Calu3 (cell line): ENCODE measurements at regions not wholly inside any gene's neighbourhood (a gene's known extent, or its start where the extent isn't known, plus 50 kb on each side); places are given as distances from the start of the nearest gene placed in this dataset.

Source experiments
- BruUV-seq: library from RNA; stranded (reverse); fragments of 400-500 nt; replicated peaks from 2 replicates; lab custom pipeline; 2021; lab: Mats Ljungman, UMichigan
- CTCF ChIA-PET: fragments of 300-600 bp; sonication (Branson Sonifier 250); formaldehyde crosslinking; loops from one replicate; lab custom pipeline; 2022; ENCODE audit warnings: antibody characterized with exemption; lab: Charles Lee
- DNase-seq: peaks from one replicate; pipeline ENCODE4 v3.0.0; 2022
- H3K27ac Mint-ChIP-seq: one replicate; pipeline ENCODE4 v1.8.0; 2022; ENCODE audit warnings: mixed read lengths; ENCODE audit not compliant: unreplicated experiment
- H3K27me3 Mint-ChIP-seq: one replicate; pipeline ENCODE4 v1.8.0; 2022; ENCODE audit warnings: mixed read lengths; ENCODE audit not compliant: unreplicated experiment
- H3K36me3 Mint-ChIP-seq: one replicate; pipeline ENCODE4 v1.8.0; 2022; ENCODE audit warnings: mild to moderate bottlenecking, moderate library complexity, mixed read lengths; ENCODE audit not compliant: insufficient read depth, unreplicated experiment
- H3K4me1 Mint-ChIP-seq: one replicate; pipeline ENCODE4 v1.8.0; 2022; ENCODE audit warnings: mild to moderate bottlenecking, low read depth, mixed read lengths; ENCODE audit not compliant: unreplicated experiment
- H3K4me3 Mint-ChIP-seq: one replicate; pipeline ENCODE4 v1.8.0; 2022; ENCODE audit warnings: mild to moderate bottlenecking, low read depth, moderate library complexity, mixed read lengths; ENCODE audit not compliant: unreplicated experiment
- H3K9me3 Mint-ChIP-seq: one replicate; pipeline ENCODE4 v1.8.0; 2022; ENCODE audit warnings: low read depth, mixed read lengths; ENCODE audit not compliant: unreplicated experiment
- CTCF ChIP-seq: fragments of 200-600 bp; IDR thresholded peaks from one replicate; pipeline ENCODE4 v1.8.0; 2022; ENCODE audit warnings: antibody characterized with exemption; ENCODE audit not compliant: unreplicated experiment
- intact Hi-C: fragments of 100-400 bp; cut with micrococcal nuclease; formaldehyde crosslinking; loops from one replicate; pipeline ENCODE4 v1.10.0; 2022; ENCODE audit not compliant: unreplicated experiment

GRCh38 chr3:72203105-72203504 lies 418.2 kb upstream of the PROK2 start:
- CTCF ChIA-PET, result no interaction called here

GRCh38 chr3:72200332-72200731 lies 415.4 kb upstream of the PROK2 start:
- Mint-ChIP-seq H3K27me3 (peaks cover 74% of the 10 kb centered on the region), H3K4me1 (no peaks in the 10 kb centered on the region), H3K27ac (no peak overlapping the region), H3K4me3 (no peak overlapping the region), H3K9me3 (no peaks in the 10 kb centered on the region), H3K36me3 (no peaks in the 10 kb centered on the region)
- BruUV-seq, result no TSS peak
- intact Hi-C loops, result no loop called here
- TF ChIP-seq CTCF, result no peak
- CTCF ChIA-PET, result no interaction called here
- no peak for DNase-seq

More at GRCh38 chr3:72203105-72203504, 418.2 kb upstream of the PROK2 start:
- H3K36me3 Mint-ChIP-seq, result no peaks in the 10 kb centered on the region
- no peak overlapping the region for H3K4me3 Mint-ChIP-seq
- TF ChIP-seq CTCF, result no peak
- no TSS peak for BruUV-seq
- intact Hi-C loops, result no loop called here
- DNase-seq, result no peak
- no peaks in the 10 kb centered on the region for H3K9me3 Mint-ChIP-seq
- no peaks in the 10 kb centered on the region for H3K4me1 Mint-ChIP-seq
- H3K27ac Mint-ChIP-seq, result no peak overlapping the region
- peaks cover 74% of the 10 kb centered on the region for H3K27me3 Mint-ChIP-seq

- BruUV-seq, result no TSS peak
- CTCF ChIA-PET, result no interaction called here
- Mint-ChIP-seq H3K36me3 (no peaks in the 10 kb centered on the region), H3K27ac (no peak overlapping the region), H3K4me1 (no peaks in the 10 kb centered on the region), H3K27me3 (peaks cover 68% of the 10 kb centered on the region), H3K9me3 (no peaks in the 10 kb centered on the region), H3K4me3 (no peak overlapping the region)
- intact Hi-C loops, result no loop called here
- no peak for DNase-seq
- no peak for TF ChIP-seq CTCF
Observed at GRCh38 chr3:72199530-72199929, 414.6 kb upstream of the PROK2 start.

- no peak for TF ChIP-seq CTCF
- Mint-ChIP-seq H3K27ac (no peak overlapping the region), H3K4me3 (no peak overlapping the region), H3K9me3 (no peaks in the 10 kb centered on the region), H3K4me1 (no peaks in the 10 kb centered on the region), H3K27me3 (peaks cover 63% of the 10 kb centered on the region), H3K36me3 (no peaks in the 10 kb centered on the region)
- no TSS peak for BruUV-seq
- CTCF ChIA-PET, result no interaction called here
- intact Hi-C loops, result no loop called here
- DNase-seq, result no peak
Observed at GRCh38 chr3:72196377-72196929, 411.5 kb upstream of the PROK2 start.
